Suprapubic skin (tissue), 4 donors: ENCODE measurements at regions not wholly inside any gene's neighbourhood (a gene's known extent, or its start where the extent isn't known, plus 50 kb on each side); places are given as distances from the start of the nearest gene placed in this dataset.

Experiments used
- DNase-seq, 2 donors: peaks; one replicate each; pipeline ENCODE4 v3.0.0-alpha.2; 2019; ENCODE audit warnings: low spot score in 2 of 2
- H3K27ac ChIP-seq: fragments of 200-600 bp; sonication (generic); one replicate; pipeline ENCODE4 v1.5.1; 2019
- H3K27me3 ChIP-seq: fragments of 200-600 bp; sonication (generic); one replicate; pipeline ENCODE4 v1.5.1; 2019
- H3K36me3 ChIP-seq: fragments of 200-600 bp; sonication (generic); one replicate; pipeline ENCODE4 v1.5.1; 2019
- H3K4me1 ChIP-seq: fragments of 200-600 bp; sonication (generic); one replicate; pipeline ENCODE4 v1.5.1; 2019
- H3K4me3 ChIP-seq: fragments of 200-600 bp; sonication (generic); one replicate; pipeline ENCODE4 v1.5.1; 2019; ENCODE audit warnings: mild to moderate bottlenecking
- H3K9me3 ChIP-seq: fragments of 200-600 bp; sonication (generic); one replicate; pipeline ENCODE4 v1.5.1; 2019
- CTCF ChIP-seq, 2 donors: fragments of 200-600 bp in 1 of 2; fragments of 450-650 bp in 1 of 2; sonication (generic) in 1 of 2; IDR thresholded peaks; one replicate each; pipeline ENCODE4 v1.5.1; 2016 to 2019; ENCODE audit warnings: antibody characterized with exemption in 2 of 2, mild to moderate bottlenecking in 1 of 2, moderate library complexity in 1 of 2
- EP300 ChIP-seq: sonication (generic); formaldehyde crosslinking; IDR thresholded peaks from one replicate; pipeline ENCODE4 v1.6.1; 2017; ENCODE audit warnings: antibody characterized with exemption
- POLR2A ChIP-seq, 2 donors: fragments of 450-650 bp; IDR thresholded peaks; one replicate each; pipeline ENCODE4 v1.6.1; 2017; ENCODE audit warnings: antibody characterized with exemption in 2 of 2, mild to moderate bottlenecking in 2 of 2, moderate library complexity in 2 of 2
- POLR2AphosphoS5 ChIP-seq, 3 donors: sonication (generic); formaldehyde crosslinking; IDR thresholded peaks; one replicate each; pipeline ENCODE4 v1.6.1; 2017; ENCODE audit warnings: antibody characterized with exemption in 3 of 3
- WGBS: methylation state at CpG from one replicate; pipeline ENCODE4 v1.1.5; 2018; 5-methylcytosine and 5-hydroxymethylcytosine counted together

GRCh38 chrX:25241461-25241860 lies 225.7 kb upstream of the ARX start:
- no peak overlapping the region for H3K4me3 ChIP-seq
- WGBS: 55% methylated on average over 2 of the region's 2 CpGs
- H3K4me1 ChIP-seq: no peaks in the 10 kb centered on the region
- no peaks in the 10 kb centered on the region for H3K27me3 ChIP-seq
- H3K36me3 ChIP-seq: no peaks in the 10 kb centered on the region
- TF ChIP-seq EP300: no peak
- H3K9me3 ChIP-seq: no peaks in the 10 kb centered on the region
- DNase-seq: no peak
- no peak overlapping the region for H3K27ac ChIP-seq

GRCh38 chrX:25226151-25226550 lies 210.4 kb upstream of the ARX start:
- H3K9me3 ChIP-seq: no peaks in the 10 kb centered on the region
- H3K4me3 ChIP-seq: no peak overlapping the region
- no peak overlapping the region for H3K27ac ChIP-seq
- no peaks in the 10 kb centered on the region for H3K4me1 ChIP-seq
- no peak for DNase-seq
- TF ChIP-seq EP300 (no peak), CTCF (IDR thresholded peaks at IDR 0.05) (no peak), POLR2AphosphoS5 (IDR thresholded peaks at IDR 0.05) (no peak), POLR2A (IDR thresholded peaks at IDR 0.05) (no peak)
- H3K36me3 ChIP-seq: no peaks in the 10 kb centered on the region
- H3K27me3 ChIP-seq: no peaks in the 10 kb centered on the region
- WGBS: 51% methylated on average over 5 of the region's 5 CpGs

GRCh38 chrX:25219480-25219879 lies 203.7 kb upstream of the ARX start:
- no peaks in the 10 kb centered on the region for H3K36me3 ChIP-seq
- H3K9me3 ChIP-seq: no peaks in the 10 kb centered on the region
- TF ChIP-seq POLR2AphosphoS5 (IDR thresholded peaks at IDR 0.05) (no peak), CTCF (IDR thresholded peaks at IDR 0.05) (no peak), EP300 (no peak), POLR2A (IDR thresholded peaks at IDR 0.05) (no peak)
- no peak overlapping the region for H3K4me3 ChIP-seq
- no peak for DNase-seq
- no peaks in the 10 kb centered on the region for H3K27me3 ChIP-seq
- no peaks in the 10 kb centered on the region for H3K4me1 ChIP-seq
- H3K27ac ChIP-seq: no peak overlapping the region

- H3K27ac ChIP-seq: no peak overlapping the region
- H3K27me3 ChIP-seq: no peaks in the 10 kb centered on the region
- TF ChIP-seq POLR2AphosphoS5 (IDR thresholded peaks at IDR 0.05) (no peak), POLR2A (IDR thresholded peaks at IDR 0.05) (no peak), CTCF (IDR thresholded peaks at IDR 0.05) (no peak), EP300 (no peak)
- H3K4me1 ChIP-seq: no peaks in the 10 kb centered on the region
- no peak for DNase-seq
- no peak overlapping the region for H3K4me3 ChIP-seq
- no peaks in the 10 kb centered on the region for H3K36me3 ChIP-seq
- no peaks in the 10 kb centered on the region for H3K9me3 ChIP-seq
Measured at GRCh38 chrX:25213611-25214010, 197.8 kb upstream of the ARX start.

GRCh38 chrX:25207803-25208475 lies 192.2 kb upstream of the ARX start:
- no peak for TF ChIP-seq POLR2AphosphoS5 (IDR thresholded peaks at IDR 0.05)
- TF ChIP-seq EP300: no peak
- WGBS: 60% methylated on average over 5 of the region's 5 CpGs
- Histone ChIP-seq H3K36me3 (no peaks in the 10 kb centered on the region), H3K4me3 (no peak overlapping the region), H3K27ac (no peak overlapping the region), H3K9me3 (no peaks in the 10 kb centered on the region), H3K27me3 (no peaks in the 10 kb centered on the region), H3K4me1 (no peaks in the 10 kb centered on the region)
- DNase-seq: no peak

- Histone ChIP-seq H3K36me3 (no peaks in the 10 kb centered on the region), H3K4me1 (no peaks in the 10 kb centered on the region), H3K9me3 (no peaks in the 10 kb centered on the region), H3K27ac (no peak overlapping the region), H3K27me3 (no peaks in the 10 kb centered on the region), H3K4me3 (no peak overlapping the region)
- TF ChIP-seq POLR2AphosphoS5 (IDR thresholded peaks at IDR 0.05): no peak
- no peak for TF ChIP-seq CTCF (IDR thresholded peaks at IDR 0.05)
- no peak for TF ChIP-seq EP300
- no peak for TF ChIP-seq POLR2A (IDR thresholded peaks at IDR 0.05)
- 0% methylated on average over 1 of the region's 1 CpG for WGBS
- no peak for DNase-seq
Measured at GRCh38 chrX:25206778-25207177, 191.0 kb upstream of the ARX start.
